Stimulated activated CD4-positive, alpha-beta T cell treated with anti-CD3 and anti-CD28 coated beads, Interleukin-12 subunit alpha, Interleukin-12 subunit beta, amount 100 ng/mL, for 48 hours (primary cell): ENCODE measurements at regions not wholly inside any gene's neighbourhood (a gene's known extent, or its start where the extent isn't known, plus 50 kb on each side); places are given as distances from the start of the nearest gene placed in this dataset.
"Not testable (repeated sequence)": the region's sequence is repeated elsewhere in the genome, so short reads cannot be mapped to it uniquely, and the experiment has no call there.

Source experiments
- DNase-seq, 3 donors: peaks; one replicate each; pipeline ENCODE4 v3.0.0-alpha.2; 2020; ENCODE audit warnings: low read depth in 2 of 3, low spot score in 1 of 3

DNA sequence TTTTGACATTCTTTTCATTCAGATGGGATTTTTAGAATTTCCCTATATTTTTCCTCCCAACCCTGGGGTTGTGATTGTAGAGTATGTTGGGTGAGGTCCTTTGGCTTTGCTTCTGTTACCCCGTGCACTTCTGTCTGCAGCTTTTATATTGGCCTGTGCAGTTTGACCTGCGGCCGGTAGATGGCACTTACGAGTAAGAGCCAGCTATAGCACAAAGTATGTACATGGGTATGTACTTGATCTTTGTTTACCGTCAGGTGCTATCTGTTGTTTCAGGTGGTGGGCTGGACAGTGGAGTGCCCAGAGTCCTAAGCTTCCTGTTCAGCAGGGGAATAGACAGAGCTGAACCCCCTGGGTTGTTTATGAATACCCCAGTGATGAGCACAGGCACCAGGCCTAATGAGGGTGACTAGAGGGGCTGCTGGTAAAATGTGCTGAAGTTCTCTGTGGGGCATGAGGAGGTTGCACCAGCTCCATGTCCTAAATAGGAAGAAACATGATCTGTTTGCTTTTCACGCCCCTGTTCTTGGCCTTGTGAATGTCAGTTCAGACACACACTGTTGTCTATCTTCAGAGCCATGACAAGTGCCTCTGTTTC is 58.9 kb upstream of the THUMPD2 start:
- DNase-seq, result no peak

DNA sequence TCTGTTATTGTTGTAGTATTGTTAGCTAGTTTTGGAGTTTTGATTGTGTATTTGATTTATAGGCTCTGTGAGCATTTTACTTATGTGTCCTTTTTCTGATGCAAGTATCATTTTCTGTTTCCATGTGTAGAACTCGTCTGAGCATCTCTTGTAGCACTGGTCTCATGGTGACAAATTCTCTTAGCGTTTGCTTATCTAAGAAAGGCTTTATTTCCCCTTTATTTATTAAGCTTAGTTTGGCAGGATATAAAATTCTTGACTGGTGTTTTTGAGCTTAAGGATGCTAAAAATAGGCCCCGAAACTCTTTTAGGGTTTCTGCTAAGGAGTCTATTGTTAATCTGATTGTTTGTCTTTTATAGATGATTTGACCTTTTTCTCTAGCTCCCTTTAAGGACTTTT is 57.6 kb upstream of the THUMPD2 start:
- no peak for DNase-seq

DNA sequence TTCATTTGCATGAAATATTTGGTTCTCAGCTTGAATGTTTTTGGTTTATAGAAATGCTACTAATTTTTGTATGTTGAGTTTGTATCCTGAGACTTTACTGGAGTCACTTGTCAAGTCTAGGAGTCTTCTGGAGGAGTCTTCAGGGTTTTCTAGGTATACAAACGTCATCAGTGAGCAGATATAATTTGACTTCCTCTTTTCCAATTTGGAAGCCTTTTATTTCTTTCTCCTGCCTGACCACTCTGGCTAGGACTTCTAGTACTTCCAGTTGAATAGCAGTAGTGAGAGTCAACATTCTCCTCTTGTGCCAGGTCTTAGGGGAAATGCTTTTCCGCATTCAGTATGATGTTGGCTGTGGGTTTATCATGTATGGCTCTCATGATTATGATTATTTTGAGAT is 55.4 kb upstream of the THUMPD2 start:
- DNase-seq, result no peak

DNA sequence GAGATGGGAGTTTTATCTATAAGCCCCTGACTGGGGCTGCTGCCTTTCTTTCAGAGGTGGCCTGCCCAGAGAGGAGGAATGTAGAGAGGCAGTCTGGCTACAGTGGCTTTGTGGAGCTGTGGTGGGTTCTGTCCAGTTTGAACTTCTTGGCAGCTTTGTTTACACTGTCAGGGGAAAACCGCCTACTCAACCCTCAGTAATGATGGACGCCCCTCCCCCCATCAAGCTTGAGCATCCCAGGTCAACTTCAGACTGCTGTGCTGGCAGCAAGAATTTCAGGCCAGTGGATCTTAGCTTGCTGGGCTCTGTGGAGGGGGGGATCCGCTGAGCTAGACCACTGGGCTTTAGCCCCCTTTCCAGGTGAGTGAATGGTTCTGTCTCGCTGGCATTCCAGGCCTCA is 51.6 kb upstream of the THUMPD2 start:
- not testable (repeated sequence) for DNase-seq
